Prostate gland (tissue), 2 donors: ENCODE measurements at regions not wholly inside any gene's neighbourhood (a gene's known extent, or its start where the extent isn't known, plus 50 kb on each side); places are given as distances from the start of the nearest gene placed in this dataset.

Experiments
- DNase-seq: peaks from one replicate; pipeline ENCODE4 v3.0.0-alpha.2; 2019; ENCODE audit warnings: low spot score
- H3K27ac ChIP-seq, 2 donors: fragments of 200-600 bp; sonication (generic); 2 replicates each; pipeline ENCODE4 v1.5.1; 2017 to 2019
- H3K27me3 ChIP-seq: fragments of 200-600 bp; sonication (generic); replicated peaks from 2 replicates; pipeline ENCODE4 v1.5.1; 2019; ENCODE audit not compliant: insufficient read depth
- H3K36me3 ChIP-seq, 2 donors: fragments of 200-600 bp; sonication (generic); 1 replicate in 1 of 2; 2 replicates in 1 of 2; pipeline versions ENCODE4 v1.5.1 to v1.8.1; 2017 to 2019
- H3K4me1 ChIP-seq: fragments of 200-600 bp; sonication (generic); replicated peaks from 2 replicates; pipeline ENCODE4 v1.5.1; 2019
- H3K4me3 ChIP-seq, 2 donors: fragments of 200-600 bp; sonication (generic); 2 replicates each; pipeline ENCODE4 v1.5.1; 2017 to 2019
- H3K9me3 ChIP-seq: fragments of 200-600 bp; sonication (generic); 2 replicates; pipeline ENCODE4 v1.5.1; 2017
- CTCF ChIP-seq, 4 experiments: fragments of 200-600 bp in 2 of 4; fragments of 450-650 bp in 2 of 4; sonication (generic) in 2 of 4; IDR thresholded peaks; 1 replicate in 3 of 4; 2 replicates in 1 of 4; pipeline ENCODE4 v1.5.1; 2016 to 2019; ENCODE audit warnings: antibody characterized with exemption in 4 of 4, mild to moderate bottlenecking in 2 of 4, moderate library complexity in 2 of 4
- POLR2A ChIP-seq: fragments of 450-650 bp; IDR thresholded peaks from one replicate; pipeline ENCODE4 v1.6.1; 2016; ENCODE audit warnings: antibody characterized with exemption, mild to moderate bottlenecking
- POLR2AphosphoS5 ChIP-seq: sonication (generic); formaldehyde crosslinking; IDR thresholded peaks from one replicate; pipeline ENCODE4 v1.6.1; 2017; ENCODE audit warnings: antibody characterized with exemption
- whole genome bisulfite sequencing: methylation state at CpG from one replicate; pipeline ENCODE4 v1.1.5; 2018; 5-methylcytosine and 5-hydroxymethylcytosine counted together
- intact Hi-C: fragments of 100-400 bp; cut with DNase I; formaldehyde crosslinking; loops from one replicate; pipeline ENCODE4 v1.14.2; 2022

GRCh38 chr1:30034105-30034626, 689.2 kb downstream of the MATN1 start:
- Histone ChIP-seq H3K9me3 (no peaks in the 10 kb centered on the region), H3K36me3 (no peaks in the 10 kb centered on the region), H3K27ac (no peak overlapping the region), H3K27me3 (peaks cover 2% of the 10 kb centered on the region), H3K4me1 (no peaks in the 10 kb centered on the region), H3K4me3 (no peak overlapping the region)
- 73% methylated on average over 11 of the region's 11 CpGs for WGBS
- TF ChIP-seq POLR2A (no peak), CTCF (IDR thresholded peaks at IDR 0.05) (no peak), POLR2AphosphoS5 (no peak)
- DNase-seq: no peak
- intact Hi-C loops: no loop called here

GRCh38 chr1:30033256-30034104, 689.9 kb downstream of the MATN1 start:
- Histone ChIP-seq H3K4me3 (no peak overlapping the region), H3K27ac (no peak overlapping the region), H3K27me3 (peaks cover 2% of the 10 kb centered on the region), H3K9me3 (no peaks in the 10 kb centered on the region), H3K36me3 (no peaks in the 10 kb centered on the region), H3K4me1 (no peaks in the 10 kb centered on the region)
- 90% methylated on average over 8 of the region's 8 CpGs for WGBS
- no peak for TF ChIP-seq CTCF (IDR thresholded peaks at IDR 0.05)
- TF ChIP-seq POLR2AphosphoS5: no peak
- no peak for TF ChIP-seq POLR2A
- DNase-seq: no peak
- intact Hi-C loops: no loop called here

GRCh38 chr1:30032302-30032701, 691.1 kb downstream of the MATN1 start:
- no peak for TF ChIP-seq CTCF (IDR thresholded peaks at IDR 0.05)
- no peak for TF ChIP-seq POLR2AphosphoS5
- TF ChIP-seq POLR2A: no peak
- DNase-seq: no peak
- Histone ChIP-seq H3K9me3 (no peaks in the 10 kb centered on the region), H3K4me3 (no peak overlapping the region), H3K36me3 (no peaks in the 10 kb centered on the region), H3K27me3 (peaks cover 2% of the 10 kb centered on the region), H3K4me1 (no peaks in the 10 kb centered on the region), H3K27ac (no peak overlapping the region)
- intact Hi-C loops: no loop called here
- WGBS: 90% methylated on average over 1 of the region's 1 CpG

- WGBS: 73% methylated on average over 1 of the region's 1 CpG
- intact Hi-C loops: no loop called here
These were observed 693.7 kb downstream of the MATN1 start for GRCh38 chr1:30029677-30030076.

More at GRCh38 chr1:30029677-30030076, 693.7 kb downstream of the MATN1 start:
- no peak for TF ChIP-seq CTCF (IDR thresholded peaks at IDR 0.05)
- no peak for TF ChIP-seq POLR2A
- TF ChIP-seq POLR2AphosphoS5: no peak
- Histone ChIP-seq H3K9me3 (no peaks in the 10 kb centered on the region), H3K27ac (no peak overlapping the region), H3K36me3 (no peaks in the 10 kb centered on the region), H3K4me3 (no peak overlapping the region), H3K27me3 (peaks cover 2% of the 10 kb centered on the region), H3K4me1 (no peaks in the 10 kb centered on the region)
- DNase-seq: no peak
